ENCODE measurements at regions not wholly inside any gene's neighbourhood (a gene's known extent, or its start where the extent isn't known, plus 50 kb on each side); places are given as distances from the start of the nearest gene placed in this dataset.

- TF ChIP-seq FOXM1 (IDR thresholded peaks at IDR 0.05; ENCODE audit: low read depth) (no peak), RXRA (IDR thresholded peaks at IDR 0.05; ENCODE audit: borderline replicate concordance, low read depth) (no peak), TAF1 (IDR thresholded peaks at IDR 0.05; ENCODE audit: borderline replicate concordance, low read depth, low read length) (no peak), POLR2AphosphoS5 (IDR thresholded peaks at IDR 0.05; ENCODE audit: low read depth, low read length) (no peak), EP300 (IDR thresholded peaks at IDR 0.05; ENCODE audit: borderline replicate concordance in 1 of 2, low read depth in 1 of 2, low read length in 1 of 2) (no peak), CTCF (IDR thresholded peaks at IDR 0.05) (no peak), SIN3A (IDR thresholded peaks at IDR 0.05; ENCODE audit: borderline replicate concordance, low read depth, low read length) (no peak), RFX5 (IDR thresholded peaks at IDR 0.05; ENCODE audit: low read length) (no peak), RCOR1 (IDR thresholded peaks at IDR 0.05; ENCODE audit: low read length) (no peak), RAD21 (IDR thresholded peaks at IDR 0.05; ENCODE audit: low read length) (no peak), JUND (IDR thresholded peaks at IDR 0.05) (no peak), MXI1 (IDR thresholded peaks at IDR 0.05; ENCODE audit: low read depth, low read length) (no peak), USF1 (IDR thresholded peaks at IDR 0.05; ENCODE audit: borderline replicate concordance, low read depth) (no peak)
Observed at GRCh38 chr5:147156012-147156411, 78.8 kb upstream of the STK32A start.
